ENCODE measurements at regions not wholly inside any gene's neighbourhood (a gene's known extent, or its start where the extent isn't known, plus 50 kb on each side); places are given as distances from the start of the nearest gene placed in this dataset.
A peak's percentile ranks its signal among the peaks of the same experiment; 100 is the strongest.

- DNase-seq = no peak
Measured at GRCh38 chr14:54129850-54130640, 173.4 kb upstream of the BMP4 start.

GRCh38 chr14:54132496-54132895 is 175.9 kb upstream of the BMP4 start:
- DNase-seq = no peak

GRCh38 chr14:54133896-54134295 is 177.3 kb upstream of the BMP4 start:
- DNase-seq = no peak

- no peak for DNase-seq
Measured at GRCh38 chr14:54135804-54136280, 179.2 kb upstream of the BMP4 start.

GRCh38 chr14:54136894-54137613 is 180.4 kb upstream of the BMP4 start:
- no peak for DNase-seq

GRCh38 chr14:54137614-54137961 is 181.0 kb upstream of the BMP4 start:
- DNase-seq = no peak

GRCh38 chr14:54138024-54138353 is 181.4 kb upstream of the BMP4 start:
- DNase-seq = no peak

GRCh38 chr14:54138354-54139038 is 181.9 kb upstream of the BMP4 start:
- no peak for DNase-seq

- DNase-seq = no peak
Measured at GRCh38 chr14:54140551-54140950, 183.9 kb upstream of the BMP4 start.

- DNase-seq = no peak
Measured at GRCh38 chr14:54146601-54147000, 190.0 kb upstream of the BMP4 start.

- DNase-seq = no peak
Measured at GRCh38 chr14:54147282-54147681, 190.7 kb upstream of the BMP4 start.

GRCh38 chr14:54147758-54148157 is 191.1 kb upstream of the BMP4 start:
- no peak for DNase-seq

GRCh38 chr14:54148251-54148650 is 191.6 kb upstream of the BMP4 start:
- DNase-seq = no peak

GRCh38 chr14:54152351-54152750 is 195.7 kb upstream of the BMP4 start:
- DNase-seq = no peak

- DNase-seq = no peak
Measured at GRCh38 chr14:54166049-54166950, 209.7 kb upstream of the BMP4 start.

- no peak for DNase-seq
Measured at GRCh38 chr14:54168489-54168888, 211.9 kb upstream of the BMP4 start.

- DNase-seq = peak in 1 of 5 experiments; percentile 75
Measured at GRCh38 chr14:54169254-54169924, 212.8 kb upstream of the BMP4 start.

GRCh38 chr14:54170301-54170700 is 213.7 kb upstream of the BMP4 start:
- DNase-seq = no peak

GRCh38 chr14:54172114-54172513 is 215.5 kb upstream of the BMP4 start:
- DNase-seq = peak in 1 of 5 experiments; percentile 51

- no peak for DNase-seq
Measured at GRCh38 chr14:54172562-54172961, 215.9 kb upstream of the BMP4 start.

GRCh38 chr14:54173802-54174201 is 217.2 kb upstream of the BMP4 start:
- DNase-seq = no peak

- no peak for DNase-seq
Measured at GRCh38 chr14:54174457-54174856, 217.8 kb upstream of the BMP4 start.
